ENCODE measurements at regions not wholly inside any gene's neighbourhood (a gene's known extent, or its start where the extent isn't known, plus 50 kb on each side); places are given as distances from the start of the nearest gene placed in this dataset.

DNA sequence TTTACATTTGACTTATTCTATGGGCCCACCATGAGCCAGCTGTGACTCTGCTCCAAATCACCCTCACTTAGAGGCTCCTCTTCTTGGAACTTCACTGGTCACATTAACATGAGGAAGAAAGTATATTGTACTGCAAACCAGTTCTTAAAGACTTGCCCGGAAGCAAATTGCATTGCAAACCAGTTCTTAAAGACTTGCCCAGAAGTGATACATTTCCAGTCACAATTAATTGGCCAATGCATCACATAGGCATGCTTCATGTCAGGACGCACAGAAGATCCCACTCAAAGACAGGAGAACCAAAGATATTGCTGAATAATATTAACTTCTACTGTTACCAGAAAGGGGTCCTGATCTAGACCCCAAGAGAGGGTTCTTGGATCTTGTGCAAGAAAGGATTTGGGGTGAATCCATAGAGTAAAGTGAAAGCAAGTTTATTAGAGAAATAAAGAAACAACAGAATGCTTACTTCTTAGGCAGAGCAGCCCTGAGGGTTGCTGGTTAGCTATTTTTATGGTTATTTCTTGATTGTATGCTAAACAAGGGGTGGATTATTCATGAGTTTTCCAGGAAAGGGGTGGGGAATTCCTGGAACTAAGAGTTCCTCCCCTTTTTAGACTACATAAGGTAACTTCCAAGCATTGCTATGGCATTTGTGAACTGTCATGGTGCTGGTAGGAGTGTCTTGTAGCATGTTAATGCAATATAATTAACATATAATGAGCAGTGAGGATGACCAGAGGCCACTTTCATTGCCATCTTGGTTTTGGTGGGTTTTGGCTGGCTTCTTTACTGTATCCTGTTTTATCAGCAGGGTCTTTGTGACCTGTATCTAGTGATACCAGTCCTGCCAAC is 54.6 kb upstream of the HCCS start:
- TF ChIP-seq, protein P1, sequence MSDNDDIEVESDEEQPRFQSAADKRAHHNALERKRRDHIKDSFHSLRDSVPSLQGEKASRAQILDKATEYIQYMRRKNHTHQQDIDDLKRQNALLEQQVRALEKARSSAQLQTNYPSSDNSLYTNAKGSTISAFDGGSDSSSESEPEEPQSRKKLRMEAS (IDR thresholded peaks at IDR 0.05; ENCODE audit: insufficient read depth, insufficient read length) = no peak
- TF ChIP-seq JUN (IDR thresholded peaks at IDR 0.05; ENCODE audit: borderline replicate concordance, insufficient read depth, insufficient read length, low read depth) (no peak), GATA2 (IDR thresholded peaks at IDR 0.05; ENCODE audit: insufficient read depth, insufficient read length, low read depth, low read length) (no peak), EZH2 (IDR thresholded peaks at IDR 0.05; ENCODE audit: borderline replicate concordance, low read depth, low read length, severe bottlenecking) (no peak), FOS (IDR thresholded peaks at IDR 0.05; ENCODE audit: borderline replicate concordance, insufficient read depth, low read length) (no peak), POLR2A (IDR thresholded peaks at IDR 0.05; ENCODE audit: low read depth, low read length) (no peak), POLR2AphosphoS5 (IDR thresholded peaks at IDR 0.05; ENCODE audit: insufficient read depth, low read depth, low read length) (no peak), MYC (IDR thresholded peaks at IDR 0.05; ENCODE audit: low read depth, low read length) (no peak)
- TF ChIP-seq, protein P2, sequence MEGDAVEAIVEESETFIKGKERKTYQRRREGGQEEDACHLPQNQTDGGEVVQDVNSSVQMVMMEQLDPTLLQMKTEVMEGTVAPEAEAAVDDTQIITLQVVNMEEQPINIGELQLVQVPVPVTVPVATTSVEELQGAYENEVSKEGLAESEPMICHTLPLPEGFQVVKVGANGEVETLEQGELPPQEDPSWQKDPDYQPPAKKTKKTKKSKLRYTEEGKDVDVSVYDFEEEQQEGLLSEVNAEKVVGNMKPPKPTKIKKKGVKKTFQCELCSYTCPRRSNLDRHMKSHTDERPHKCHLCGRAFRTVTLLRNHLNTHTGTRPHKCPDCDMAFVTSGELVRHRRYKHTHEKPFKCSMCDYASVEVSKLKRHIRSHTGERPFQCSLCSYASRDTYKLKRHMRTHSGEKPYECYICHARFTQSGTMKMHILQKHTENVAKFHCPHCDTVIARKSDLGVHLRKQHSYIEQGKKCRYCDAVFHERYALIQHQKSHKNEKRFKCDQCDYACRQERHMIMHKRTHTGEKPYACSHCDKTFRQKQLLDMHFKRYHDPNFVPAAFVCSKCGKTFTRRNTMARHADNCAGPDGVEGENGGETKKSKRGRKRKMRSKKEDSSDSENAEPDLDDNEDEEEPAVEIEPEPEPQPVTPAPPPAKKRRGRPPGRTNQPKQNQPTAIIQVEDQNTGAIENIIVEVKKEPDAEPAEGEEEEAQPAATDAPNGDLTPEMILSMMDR (IDR thresholded peaks at IDR 0.05; ENCODE audit: extremely low read depth in 1 of 2, insufficient read depth in 1 of 2, low read depth in 1 of 2, low read length in 2 of 2) = no peak
- Histone ChIP-seq H4K20me1 (replicated peaks; ENCODE audit: control insufficient read depth, extremely low read depth, insufficient read depth, low read length) (no peaks in the 10 kb centered on the region), H3K4me1 (ENCODE audit: control insufficient read depth, extremely low read depth, insufficient read depth, low read length) (no peaks in the 10 kb centered on the region), H3K4me2 (ENCODE audit: insufficient read depth, low read length) (no peak overlapping the region), H3K36me3 (ENCODE audit: control insufficient read depth in 2 of 2, extremely low read depth in 1 of 2, insufficient read depth in 2 of 2, low read length in 2 of 2) (no peaks in the 10 kb centered on the region), H3K79me2 (ENCODE audit: control insufficient read depth, insufficient read depth, low read length) (no peaks in the 10 kb centered on the region), H3K9me1 (replicated peaks; ENCODE audit: control insufficient read depth, extremely low read depth, insufficient read depth, low read length) (no peaks in the 10 kb centered on the region), H3K27me3 (ENCODE audit: control insufficient read depth in 2 of 2, insufficient read depth in 2 of 2, low read length in 2 of 2) (no peaks in the 10 kb centered on the region), H3K27ac (ENCODE audit: insufficient read depth, low read depth, low read length) (no peak overlapping the region), H2AFZ (ENCODE audit: low read depth, low read length) (no peak overlapping the region), H3K4me3 (replicated peaks in 1 of 3; ENCODE audit: insufficient read depth in 1 of 3, low read depth in 1 of 3, low read length in 3 of 3) (no peak overlapping the region), H3K9me3 (replicated peaks; ENCODE audit: control insufficient read depth, insufficient read depth, low read length) (no peaks in the 10 kb centered on the region), H3K9ac (replicated peaks; ENCODE audit: extremely low read depth, insufficient read depth, low read length) (no peak overlapping the region)
- no peak for FAIRE-seq
- ChIA-PET CTCF (no interaction called here), POLR2A (no interaction called here)
- dilution Hi-C loops (cut with MboI; ENCODE audit: extremely low pct_ligation_motif_present, low sequenced_read_pairs) (no loop called here), intact Hi-C loops (cut with micrococcal nuclease) (no loop called here)
- no peak for DNase-seq (ENCODE audit: low read depth, low spot score)
- no TSS peak for BruUV-seq (replicated peaks)

Measured in endothelial cell of umbilical vein (primary cell).